BE2C (cell line): ENCODE measurements at regions not wholly inside any gene's neighbourhood (a gene's known extent, or its start where the extent isn't known, plus 50 kb on each side); places are given as distances from the start of the nearest gene placed in this dataset.
"Not testable (repeated sequence)": the region's sequence is repeated elsewhere in the genome, so short reads cannot be mapped to it uniquely, and the experiment has no call there.

Experiments
- DNase-seq: peaks from one replicate; pipeline ENCODE4 v3.0.0-alpha.2; 2020
- H3K27me3 ChIP-seq: fragments of 250-450 bp; sonication (Bioruptor Pico); 2 replicates; pipeline ENCODE4 v1.5.1; 2020; ENCODE audit warnings: mild to moderate bottlenecking
- H3K36me3 ChIP-seq: fragments of 250-450 bp; sonication (Bioruptor Pico); 2 replicates; pipeline ENCODE4 v1.5.1; 2020; ENCODE audit warnings: mild to moderate bottlenecking
- H3K4me1 ChIP-seq: fragments of 250-450 bp; sonication (Bioruptor Pico); 2 replicates; pipeline ENCODE4 v1.5.1; 2020
- H3K4me3 ChIP-seq: 2 replicates; pipeline ENCODE4 v1.5.1; 2011; ENCODE audit warnings: low read depth, low read length
- H3K9me3 ChIP-seq: fragments of 250-450 bp; sonication (Bioruptor Pico); 2 replicates; pipeline ENCODE4 v1.5.1; 2020
- CTCF ChIP-seq: IDR thresholded peaks from 2 replicates; pipeline ENCODE4 v1.5.1; 2012; ENCODE audit warnings: mild to moderate bottlenecking, low read depth, low read length

DNA sequence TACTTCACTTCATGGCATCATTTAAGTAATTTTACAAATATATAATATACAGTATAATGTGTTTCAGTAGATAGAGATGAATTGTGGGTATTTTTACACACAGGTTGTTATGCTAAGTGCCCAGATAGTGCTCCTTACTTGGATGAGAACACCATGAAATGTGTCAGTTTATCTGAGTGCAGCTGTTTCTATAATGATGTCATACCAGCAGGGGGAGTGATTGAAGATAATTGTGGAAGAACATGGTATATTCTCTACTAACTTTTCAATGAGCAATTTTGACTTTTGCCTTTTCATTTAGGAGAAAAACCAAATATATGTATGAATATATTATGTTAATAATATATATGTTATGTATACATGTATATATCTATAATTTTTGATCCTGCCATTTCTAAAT lies 221.6 kb downstream of the LRRK2 start:
- Histone ChIP-seq H3K4me1 (no peaks in the 10 kb centered on the region), H3K27me3 (no peaks in the 10 kb centered on the region), H3K36me3 (no peaks in the 10 kb centered on the region), H3K9me3 (no peaks in the 10 kb centered on the region), H3K4me3 (no peak overlapping the region)
- peak; percentile 49 for TF ChIP-seq CTCF
- DNase-seq: no peak

DNA sequence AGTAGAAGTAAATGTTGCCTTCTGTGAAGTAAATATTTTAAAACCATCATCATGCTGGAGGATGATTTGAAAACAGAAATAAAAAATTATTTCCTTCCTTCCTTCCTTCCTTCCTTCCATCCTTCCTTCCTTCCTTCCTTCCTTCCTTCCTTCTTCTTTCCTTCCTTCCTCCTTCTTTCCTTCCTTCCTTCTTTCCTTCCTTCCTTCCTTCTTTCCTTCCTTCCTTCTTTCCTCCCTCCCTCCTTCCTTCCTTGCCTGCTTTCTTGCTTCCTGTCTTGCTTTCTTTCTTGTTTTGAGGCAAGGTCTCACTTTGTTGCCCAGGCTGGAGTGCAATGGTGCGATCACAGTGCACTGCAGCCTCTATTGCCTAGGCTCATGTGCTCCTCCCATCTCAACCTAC lies 223.7 kb downstream of the LRRK2 start:
- DNase-seq, H3K9me3 ChIP-seq, H3K27me3 ChIP-seq, H3K4me3 ChIP-seq, H3K36me3 ChIP-seq, H3K4me1 ChIP-seq: not testable (repeated sequence)

DNA sequence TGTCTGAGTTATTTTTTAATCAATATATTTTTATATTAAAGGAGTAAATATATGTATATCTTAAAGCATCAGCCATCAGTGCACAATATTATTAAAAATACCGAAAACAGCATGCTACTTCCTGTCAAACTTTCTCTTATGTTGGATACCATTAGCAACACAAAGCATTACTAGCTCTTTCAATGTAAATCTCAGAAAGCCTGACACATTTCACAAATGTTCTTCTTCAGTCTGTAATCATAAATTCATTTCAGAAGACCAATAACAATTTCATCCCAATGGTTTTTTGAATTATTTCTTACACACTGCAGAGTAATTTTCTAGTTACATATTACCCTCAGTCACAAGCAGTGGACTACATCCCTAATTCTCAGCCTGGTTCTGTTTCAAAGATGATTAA lies 226.9 kb downstream of the LRRK2 start:
- no peaks in the 10 kb centered on the region for H3K4me1 ChIP-seq
- no peaks in the 10 kb centered on the region for H3K27me3 ChIP-seq
- no peak overlapping the region for H3K4me3 ChIP-seq
- TF ChIP-seq CTCF: no peak
- no peak for DNase-seq
- H3K36me3 ChIP-seq: no peaks in the 10 kb centered on the region
- no peaks in the 10 kb centered on the region for H3K9me3 ChIP-seq

GRCh38 chr12:40464121-40464520 lies 228.1 kb upstream of the CNTN1 start:
- Histone ChIP-seq H3K9me3 (no peaks in the 10 kb centered on the region), H3K36me3 (no peaks in the 10 kb centered on the region), H3K27me3 (no peaks in the 10 kb centered on the region), H3K4me3 (no peak overlapping the region), H3K4me1 (no peaks in the 10 kb centered on the region)
- no peak for TF ChIP-seq CTCF
- DNase-seq: no peak

GRCh38 chr12:40469736-40470135 lies 222.5 kb upstream of the CNTN1 start:
- DNase-seq: no peak
- TF ChIP-seq CTCF: no peak
- Histone ChIP-seq H3K4me1 (no peaks in the 10 kb centered on the region), H3K9me3 (no peaks in the 10 kb centered on the region), H3K36me3 (no peaks in the 10 kb centered on the region), H3K4me3 (no peak overlapping the region), H3K27me3 (no peaks in the 10 kb centered on the region; the same call in 1 of the 2 replicates)

- DNase-seq: no peak
- no peaks in the 10 kb centered on the region; the same call in 1 of the 2 replicates for H3K27me3 ChIP-seq
- H3K9me3 ChIP-seq: peaks cover under 1% of the 10 kb centered on the region; the same call in 1 of the 2 replicates
- no peaks in the 10 kb centered on the region for H3K4me1 ChIP-seq
- no peak for TF ChIP-seq CTCF
- H3K4me3 ChIP-seq: no peak overlapping the region
- no peaks in the 10 kb centered on the region for H3K36me3 ChIP-seq
Measured at GRCh38 chr12:40473962-40474361, 218.3 kb upstream of the CNTN1 start.

GRCh38 chr12:40474630-40475029 lies 217.6 kb upstream of the CNTN1 start:
- Histone ChIP-seq H3K4me1 (no peaks in the 10 kb centered on the region), H3K36me3 (no peaks in the 10 kb centered on the region), H3K9me3 (peaks cover 4% of the 10 kb centered on the region; the same call in 1 of the 2 replicates), H3K4me3 (no peak overlapping the region), H3K27me3 (no peaks in the 10 kb centered on the region; the same call in 1 of the 2 replicates)
- TF ChIP-seq CTCF: no peak
- no peak for DNase-seq
